ENCODE measurements at regions not wholly inside any gene's neighbourhood (a gene's known extent, or its start where the extent isn't known, plus 50 kb on each side); places are given as distances from the start of the nearest gene placed in this dataset.
"Not testable (repeated sequence)": the region's sequence is repeated elsewhere in the genome, so short reads cannot be mapped to it uniquely, and the experiment has no call there.

GRCh38 chr4:183011213-183011907, 87.7 kb upstream of the WWC2 start:
- Histone ChIP-seq H3K27me3 (ENCODE audit: control insufficient read depth, insufficient read depth, low read length) (no peaks in the 10 kb centered on the region), H3K27ac (ENCODE audit: low read length) (no peak overlapping the region), H3K4me3 (ENCODE audit: low read depth in 2 of 2, low read length in 2 of 2) (no peak overlapping the region), H3K9me3 (ENCODE audit: control insufficient read depth, insufficient read depth, low read depth, low read length) (no peaks in the 10 kb centered on the region), H3K4me1 (ENCODE audit: control insufficient read depth, insufficient read depth, low read length) (no peaks in the 10 kb centered on the region), H3K36me3 (ENCODE audit: control insufficient read depth, insufficient read depth, low read length) (no peaks in the 10 kb centered on the region)
- POLR2A ChIA-PET = no interaction called here
- TF ChIP-seq CTCF (IDR thresholded peaks at IDR 0.05) = no peak
- TF ChIP-seq POLR2AphosphoS5 (IDR thresholded peaks at IDR 0.05; ENCODE audit: low read depth, low read length) = no peak
- TF ChIP-seq SIN3A (IDR thresholded peaks at IDR 0.05; ENCODE audit: borderline replicate concordance, insufficient read depth, low read depth, low read length) = no peak
- TF ChIP-seq, protein P1, sequence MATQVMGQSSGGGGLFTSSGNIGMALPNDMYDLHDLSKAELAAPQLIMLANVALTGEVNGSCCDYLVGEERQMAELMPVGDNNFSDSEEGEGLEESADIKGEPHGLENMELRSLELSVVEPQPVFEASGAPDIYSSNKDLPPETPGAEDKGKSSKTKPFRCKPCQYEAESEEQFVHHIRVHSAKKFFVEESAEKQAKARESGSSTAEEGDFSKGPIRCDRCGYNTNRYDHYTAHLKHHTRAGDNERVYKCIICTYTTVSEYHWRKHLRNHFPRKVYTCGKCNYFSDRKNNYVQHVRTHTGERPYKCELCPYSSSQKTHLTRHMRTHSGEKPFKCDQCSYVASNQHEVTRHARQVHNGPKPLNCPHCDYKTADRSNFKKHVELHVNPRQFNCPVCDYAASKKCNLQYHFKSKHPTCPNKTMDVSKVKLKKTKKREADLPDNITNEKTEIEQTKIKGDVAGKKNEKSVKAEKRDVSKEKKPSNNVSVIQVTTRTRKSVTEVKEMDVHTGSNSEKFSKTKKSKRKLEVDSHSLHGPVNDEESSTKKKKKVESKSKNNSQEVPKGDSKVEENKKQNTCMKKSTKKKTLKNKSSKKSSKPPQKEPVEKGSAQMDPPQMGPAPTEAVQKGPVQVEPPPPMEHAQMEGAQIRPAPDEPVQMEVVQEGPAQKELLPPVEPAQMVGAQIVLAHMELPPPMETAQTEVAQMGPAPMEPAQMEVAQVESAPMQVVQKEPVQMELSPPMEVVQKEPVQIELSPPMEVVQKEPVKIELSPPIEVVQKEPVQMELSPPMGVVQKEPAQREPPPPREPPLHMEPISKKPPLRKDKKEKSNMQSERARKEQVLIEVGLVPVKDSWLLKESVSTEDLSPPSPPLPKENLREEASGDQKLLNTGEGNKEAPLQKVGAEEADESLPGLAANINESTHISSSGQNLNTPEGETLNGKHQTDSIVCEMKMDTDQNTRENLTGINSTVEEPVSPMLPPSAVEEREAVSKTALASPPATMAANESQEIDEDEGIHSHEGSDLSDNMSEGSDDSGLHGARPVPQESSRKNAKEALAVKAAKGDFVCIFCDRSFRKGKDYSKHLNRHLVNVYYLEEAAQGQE (IDR thresholded peaks at IDR 0.05; ENCODE audit: insufficient read depth in 1 of 2, low read depth in 2 of 2, low read length in 1 of 2) = no peak
- no peak for TF ChIP-seq TCF7L2 (IDR thresholded peaks at IDR 0.05; ENCODE audit: low read depth, low read length)
- BruUV-seq (replicated peaks) = no TSS peak
- CTCF ChIA-PET = no interaction called here
- DNase-seq (ENCODE audit: low read depth, low spot score) = no peak
- no peak for ATAC-seq
- in situ Hi-C loops (cut with HindIII; ENCODE audit: low pct_unique_long_range_greater_than_20kb, low sequenced_read_pairs) (no loop called here), intact Hi-C loops (cut with micrococcal nuclease; ENCODE audit: unreplicated experiment) (no loop called here)

DNA sequence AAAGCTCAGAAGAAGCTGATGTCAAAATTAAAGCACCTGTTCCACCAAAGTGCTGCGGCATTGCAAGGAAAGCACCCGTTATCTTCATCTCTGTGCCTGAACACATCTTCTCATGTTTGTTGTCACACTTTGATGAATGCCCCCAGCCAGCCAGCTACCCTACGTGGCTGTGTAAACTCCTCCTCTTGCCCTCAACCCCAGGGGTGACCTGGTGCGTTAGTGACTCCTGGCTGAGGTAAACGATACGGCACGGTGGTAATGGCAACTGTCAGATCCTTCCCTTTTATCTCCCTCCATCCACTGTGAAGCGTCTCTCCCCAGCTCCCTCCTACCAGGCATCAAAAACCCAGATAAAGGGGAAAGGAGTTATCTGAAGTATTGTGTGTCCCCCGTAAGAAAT, 90.6 kb upstream of the WWC2 start:
- BruUV-seq (replicated peaks) = no TSS peak
- in situ Hi-C loops (cut with HindIII; ENCODE audit: low pct_unique_long_range_greater_than_20kb, low sequenced_read_pairs) (no loop called here), intact Hi-C loops (cut with micrococcal nuclease; ENCODE audit: unreplicated experiment) (no loop called here)
- H3K27me3 ChIP-seq (ENCODE audit: control insufficient read depth, insufficient read depth, low read length) = no peaks in the 10 kb centered on the region
- TF ChIP-seq, protein P1 (IDR thresholded peaks at IDR 0.05; ENCODE audit: insufficient read depth in 1 of 2, low read depth in 2 of 2, low read length in 1 of 2) = no peak
- TF ChIP-seq TCF7L2 (IDR thresholded peaks at IDR 0.05; ENCODE audit: low read depth, low read length) (no peak), CTCF (IDR thresholded peaks at IDR 0.05) (no peak), POLR2AphosphoS5 (IDR thresholded peaks at IDR 0.05; ENCODE audit: low read depth, low read length) (no peak), SIN3A (IDR thresholded peaks at IDR 0.05; ENCODE audit: borderline replicate concordance, insufficient read depth, low read depth, low read length) (no peak)
- DNase-seq (ENCODE audit: low read depth, low spot score) = no peak
- H3K9me3 ChIP-seq (ENCODE audit: control insufficient read depth, insufficient read depth, low read depth, low read length) = no peaks in the 10 kb centered on the region
- CTCF ChIA-PET = no interaction called here
- no peaks in the 10 kb centered on the region for H3K36me3 ChIP-seq (ENCODE audit: control insufficient read depth, insufficient read depth, low read length)
- no peaks in the 10 kb centered on the region for H3K4me1 ChIP-seq (ENCODE audit: control insufficient read depth, insufficient read depth, low read length)
- no peak overlapping the region for H3K4me3 ChIP-seq (ENCODE audit: low read depth in 2 of 2, low read length in 2 of 2)
- no peak for ATAC-seq
- H3K27ac ChIP-seq (ENCODE audit: low read length) = no peak overlapping the region
- POLR2A ChIA-PET = no interaction called here

DNA sequence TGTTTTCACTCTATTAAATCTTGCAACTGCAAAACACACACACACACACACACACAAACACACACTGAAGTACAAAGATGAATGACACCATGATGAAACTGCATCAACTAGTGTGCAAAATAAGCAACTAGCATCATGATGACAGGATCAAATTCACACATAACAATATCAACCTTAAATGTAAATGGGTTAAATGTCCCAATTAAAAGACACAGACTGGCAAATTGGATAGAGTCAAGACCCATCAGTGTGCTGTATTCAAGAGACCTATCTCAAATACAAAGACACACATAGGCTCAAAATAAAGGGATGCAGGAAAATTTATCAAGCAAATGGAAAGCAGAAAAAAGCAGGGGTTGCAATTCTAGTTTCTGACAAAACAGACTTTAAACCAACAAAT, 87.2 kb upstream of the DCTD start:
- H3K9me3 ChIP-seq (ENCODE audit: control insufficient read depth, insufficient read depth, low read depth, low read length); H3K27me3 ChIP-seq (ENCODE audit: control insufficient read depth, insufficient read depth, low read length); BruUV-seq (replicated peaks); in situ Hi-C loops (cut with HindIII; ENCODE audit: low pct_unique_long_range_greater_than_20kb, low sequenced_read_pairs); CTCF ChIA-PET; DNase-seq (ENCODE audit: low read depth, low spot score); ATAC-seq; H3K36me3 ChIP-seq (ENCODE audit: control insufficient read depth, insufficient read depth, low read length); intact Hi-C loops (cut with micrococcal nuclease; ENCODE audit: unreplicated experiment); POLR2A ChIA-PET; H3K4me1 ChIP-seq (ENCODE audit: control insufficient read depth, insufficient read depth, low read length); H3K27ac ChIP-seq (ENCODE audit: low read length); H3K4me3 ChIP-seq (ENCODE audit: low read depth in 2 of 2, low read length in 2 of 2): not testable (repeated sequence)
